ENCODE measurements at regions not wholly inside any gene's neighbourhood (a gene's known extent, or its start where the extent isn't known, plus 50 kb on each side); places are given as distances from the start of the nearest gene placed in this dataset.

- peak; percentile 25; the same call in 1 of the 2 replicates for TF ChIP-seq AHDC1 (CRISPR knock-in tag; IDR thresholded peaks at IDR 0.05; ENCODE audit: borderline replicate concordance)
- TF ChIP-seq ZNF280D (CRISPR knock-in tag; IDR thresholded peaks at IDR 0.05) = peak; percentile 25; the same call in 1 of the 2 replicates
- peak; percentile 63 for TF ChIP-seq ZNF331 (CRISPR knock-in tag; IDR thresholded peaks at IDR 0.05)
- no peak for TF ChIP-seq ZNF615 (CRISPR knock-in tag; IDR thresholded peaks at IDR 0.05; ENCODE audit: borderline replicate concordance)
- peak; percentile 58; the same call in 1 of the 2 replicates for TF ChIP-seq MAX (IDR thresholded peaks at IDR 0.05)
- peak; percentile 30; the same call in 1 of the 2 replicates for TF ChIP-seq GFI1 (CRISPR knock-in tag; IDR thresholded peaks at IDR 0.05; ENCODE audit: borderline replicate concordance)
- peak; percentile 18; the same call in 1 of the 2 replicates for TF ChIP-seq GABPB1 (CRISPR knock-in tag; IDR thresholded peaks at IDR 0.05)
- 0 out of 2 replicates have a peak, but pooled peaks have one; percentile 22 for TF ChIP-seq ZFX (CRISPR knock-in tag; IDR thresholded peaks at IDR 0.05; ENCODE audit: low read depth)
- TF ChIP-seq SIX1 (CRISPR knock-in tag; IDR thresholded peaks at IDR 0.05; ENCODE audit: borderline replicate concordance) = peak; percentile 18; the same call in 1 of the 2 replicates
- TF ChIP-seq SALL1 (CRISPR knock-in tag; IDR thresholded peaks at IDR 0.05) = peak; percentile 79
- TF ChIP-seq CREM (IDR thresholded peaks at IDR 0.05) = peak; percentile 81
- TF ChIP-seq CREM (CRISPR knock-in tag; IDR thresholded peaks at IDR 0.05) = no peak
- TF ChIP-seq ELF1 (CRISPR knock-in tag; IDR thresholded peaks at IDR 0.05) = 0 out of 2 replicates have a peak, but pooled peaks have one; percentile 12
- no peak for TF ChIP-seq SP4 (CRISPR knock-in tag; IDR thresholded peaks at IDR 0.05)
- TF ChIP-seq ZFY (CRISPR knock-in tag; IDR thresholded peaks at IDR 0.05) = peak; percentile 58
- TF ChIP-seq SPEN (CRISPR knock-in tag; IDR thresholded peaks at IDR 0.05; ENCODE audit: low read depth) = 0 out of 2 replicates have a peak, but pooled peaks have one; percentile 10
- no peak for TF ChIP-seq ZNF256 (CRISPR knock-in tag; conservative IDR thresholded peaks at IDR 0.05)
- TF ChIP-seq ZFP37 (CRISPR knock-in tag; IDR thresholded peaks at IDR 0.05; ENCODE audit: borderline replicate concordance) = no peak
- no peak for TF ChIP-seq ZNF670 (CRISPR knock-in tag; IDR thresholded peaks at IDR 0.05; ENCODE audit: borderline replicate concordance)
- TF ChIP-seq GATAD2A (CRISPR knock-in tag; IDR thresholded peaks at IDR 0.05) = peak; percentile 86
Measured at GRCh38 chr12:116358893-116359761, 81.6 kb upstream of the MED13L start (continued).
